Trophoblast cell (in vitro differentiated cells and primary cell): ENCODE measurements at regions not wholly inside any gene's neighbourhood (a gene's known extent, or its start where the extent isn't known, plus 50 kb on each side); places are given as distances from the start of the nearest gene placed in this dataset.
A peak's percentile ranks its signal among the peaks of the same experiment; 100 is the strongest.

Experiments used
- DNase-seq, 2 donors: peaks; one replicate each; pipeline ENCODE4 v3.0.0-alpha.2; 2016
- H2AFZ ChIP-seq: 2 replicates; pipeline ENCODE4 v1.6.1; 2013; ENCODE audit warnings: low read length, moderate library complexity, mild to moderate bottlenecking; ENCODE audit not compliant: insufficient read depth, poor library complexity
- H2AK5ac ChIP-seq: 2 replicates; pipeline ENCODE4 v1.6.1; 2013; ENCODE audit warnings: mild to moderate bottlenecking, low read length
- H2BK120ac ChIP-seq: 2 replicates; pipeline ENCODE4 v1.6.1; 2013; ENCODE audit warnings: low read length, mild to moderate bottlenecking, moderate library complexity; ENCODE audit not compliant: insufficient read depth, poor library complexity
- H2BK12ac ChIP-seq: 2 replicates; pipeline ENCODE4 v1.6.1; 2013; ENCODE audit warnings: mild to moderate bottlenecking, low read length, moderate library complexity
- H2BK5ac ChIP-seq: 2 replicates; pipeline ENCODE4 v1.6.1; 2013; ENCODE audit warnings: low read length, low read depth, moderate library complexity, mild to moderate bottlenecking; ENCODE audit not compliant: poor library complexity
- H3K14ac ChIP-seq: 2 replicates; pipeline ENCODE4 v1.6.1; 2013; ENCODE audit warnings: mild to moderate bottlenecking, low read length
- H3K18ac ChIP-seq: 2 replicates; pipeline ENCODE4 v1.6.1; 2013; ENCODE audit warnings: mild to moderate bottlenecking, low read length
- H3K23ac ChIP-seq: 2 replicates; pipeline ENCODE4 v1.6.1; 2013; ENCODE audit warnings: low read length
- H3K27ac ChIP-seq: 2 replicates; pipeline ENCODE4 v1.5.1; 2013; ENCODE audit warnings: low read depth, mild to moderate bottlenecking, inconsistent platforms, low read length, moderate library complexity
- H3K27me3 ChIP-seq: 2 replicates; pipeline ENCODE4 v1.6.1; 2013; ENCODE audit warnings: inconsistent platforms, mild to moderate bottlenecking, low read length, moderate library complexity; ENCODE audit not compliant: insufficient read depth
- H3K36me3 ChIP-seq, 2 experiments: 1 replicate in 1 of 2; 2 replicates in 1 of 2; pipeline ENCODE4 v1.6.1; 2013; ENCODE audit warnings: low read length in 2 of 2, mild to moderate bottlenecking in 2 of 2, moderate library complexity in 1 of 2; ENCODE audit not compliant: insufficient read depth in 2 of 2, control insufficient read depth in 1 of 2
- H3K4ac ChIP-seq: 2 replicates; pipeline ENCODE4 v1.6.1; 2013; ENCODE audit warnings: low read depth, mild to moderate bottlenecking, low read length, moderate library complexity
- H3K4me1 ChIP-seq, 2 experiments: 1 replicate in 1 of 2; 2 replicates in 1 of 2; pipeline ENCODE4 v1.6.1; 2013; ENCODE audit warnings: low read length in 2 of 2, mild to moderate bottlenecking in 2 of 2, moderate library complexity in 1 of 2; ENCODE audit not compliant: insufficient read depth in 2 of 2, control insufficient read depth in 1 of 2
- H3K4me2 ChIP-seq: 2 replicates; pipeline ENCODE4 v1.6.1; 2013; ENCODE audit warnings: inconsistent platforms, mild to moderate bottlenecking, low read length, moderate library complexity
- H3K4me3 ChIP-seq: 2 replicates; pipeline ENCODE4 v1.5.1; 2013; ENCODE audit warnings: mild to moderate bottlenecking, low read depth, low read length, inconsistent platforms
- H3K79me1 ChIP-seq: one replicate; pipeline ENCODE4 v1.6.1; 2013; ENCODE audit warnings: low read length
- H3K79me2 ChIP-seq: 2 replicates; pipeline ENCODE4 v1.6.1; 2013; ENCODE audit warnings: low read length, mild to moderate bottlenecking; ENCODE audit not compliant: control insufficient read depth, insufficient read depth, poor library complexity
- H3K9ac ChIP-seq: 2 replicates; pipeline ENCODE4 v1.6.1; 2013; ENCODE audit warnings: mild to moderate bottlenecking, low read length
- H3K9me3 ChIP-seq: 2 replicates; pipeline ENCODE4 v1.6.1; 2013; ENCODE audit warnings: low read depth, mild to moderate bottlenecking, control low read depth, inconsistent platforms, low read length; ENCODE audit not compliant: insufficient read depth
- H4K12ac ChIP-seq: 2 replicates; pipeline ENCODE4 v1.6.1; 2013; ENCODE audit warnings: low read depth, mild to moderate bottlenecking, low read length, moderate library complexity
- H4K8ac ChIP-seq: 2 replicates; pipeline ENCODE4 v1.6.1; 2013; ENCODE audit warnings: low read depth, mild to moderate bottlenecking, low read length, moderate library complexity
- H4K91ac ChIP-seq: one replicate; pipeline ENCODE4 v1.6.1; 2013; ENCODE audit warnings: low read depth, mild to moderate bottlenecking, low read length, moderate library complexity
- WGBS: extraction: QIAGEN DNeasy Blood & Tissue Kit; methylation state at CpG from one replicate; pipeline ENCODE4 v1.1.7; 2013; ENCODE audit warnings: missing lambda C conversion rate; ENCODE audit not compliant: insufficient read length, insufficient coverage; ENCODE audit errors: extremely low coverage; 5-methylcytosine and 5-hydroxymethylcytosine counted together

GRCh38 chr1:173332026-173332425, 124.9 kb upstream of the TNFSF4 start:
- no peak overlapping the region for H2BK12ac ChIP-seq

GRCh38 chr1:173333581-173333980, 126.5 kb upstream of the TNFSF4 start:
- Histone ChIP-seq H3K23ac (no peak overlapping the region), H3K4me2 (no peak overlapping the region), H3K79me1 (no peaks in the 10 kb centered on the region), H2AFZ (no peak overlapping the region), H3K4me1 (no peaks in the 10 kb centered on the region), H2BK120ac (no peak overlapping the region), H3K4ac (no peak overlapping the region), H2BK5ac (no peak overlapping the region), H2AK5ac (no peak overlapping the region), H3K9ac (no peak overlapping the region), H3K18ac (no peak overlapping the region), H3K27ac (no peak overlapping the region), H4K8ac (no peak overlapping the region), H3K4me3 (no peak overlapping the region), H3K27me3 (no peaks in the 10 kb centered on the region), H2BK12ac (no peak overlapping the region), H3K79me2 (no peaks in the 10 kb centered on the region), H4K91ac (no peak overlapping the region), H4K12ac (no peak overlapping the region), H3K36me3 (no peaks in the 10 kb centered on the region), H3K9me3 (no peaks in the 10 kb centered on the region), H3K14ac (no peak overlapping the region)
- WGBS, result no CpG with 5 or more reads among the region's 1 CpG
- peak in 1 of 2 donors; percentile 9 for DNase-seq

More at GRCh38 chr1:173332026-173332425, 124.9 kb upstream of the TNFSF4 start:
- Histone ChIP-seq H3K23ac (no peak overlapping the region), H3K9ac (no peak overlapping the region), H2AK5ac (no peak overlapping the region), H3K79me1 (no peaks in the 10 kb centered on the region), H2BK5ac (no peak overlapping the region), H3K27me3 (no peaks in the 10 kb centered on the region), H3K36me3 (no peaks in the 10 kb centered on the region), H3K4me3 (no peak overlapping the region), H3K27ac (no peak overlapping the region), H3K18ac (no peak overlapping the region), H2AFZ (no peak overlapping the region), H3K79me2 (no peaks in the 10 kb centered on the region), H3K4me2 (no peak overlapping the region), H4K91ac (no peak overlapping the region), H3K9me3 (no peaks in the 10 kb centered on the region), H3K4me1 (no peaks in the 10 kb centered on the region), H3K14ac (no peak overlapping the region), H4K12ac (no peak overlapping the region), H4K8ac (no peak overlapping the region), H3K4ac (no peak overlapping the region), H2BK120ac (no peak overlapping the region)
- WGBS, result no CpG with 5 or more reads among the region's 2 CpGs
- DNase-seq, result no peak

- Histone ChIP-seq H3K4me2 (no peak overlapping the region), H3K14ac (no peak overlapping the region), H3K4me3 (no peak overlapping the region), H3K27me3 (no peaks in the 10 kb centered on the region), H3K79me1 (no peaks in the 10 kb centered on the region), H4K91ac (no peak overlapping the region), H3K27ac (no peak overlapping the region), H2BK12ac (no peak overlapping the region), H3K9me3 (no peaks in the 10 kb centered on the region), H3K4me1 (no peaks in the 10 kb centered on the region), H3K36me3 (no peaks in the 10 kb centered on the region), H3K79me2 (no peaks in the 10 kb centered on the region), H4K8ac (no peak overlapping the region), H2AK5ac (no peak overlapping the region), H3K9ac (no peak overlapping the region), H4K12ac (no peak overlapping the region), H3K4ac (no peak overlapping the region), H3K18ac (no peak overlapping the region), H2BK5ac (no peak overlapping the region), H2BK120ac (no peak overlapping the region), H2AFZ (no peak overlapping the region), H3K23ac (no peak overlapping the region)
- DNase-seq, result no peak
- WGBS, result no CpG with 5 or more reads among the region's 1 CpG
These were observed 130.0 kb upstream of the TNFSF4 start for GRCh38 chr1:173337126-173337525.

- no peak overlapping the region for H3K4me2 ChIP-seq
- no peaks in the 10 kb centered on the region for H3K79me1 ChIP-seq
- H2BK12ac ChIP-seq, result no peak overlapping the region
- H4K8ac ChIP-seq, result no peak overlapping the region
- H3K9me3 ChIP-seq, result no peaks in the 10 kb centered on the region
- no peak overlapping the region for H2BK5ac ChIP-seq
- no peaks in the 10 kb centered on the region for H3K36me3 ChIP-seq
- H3K9ac ChIP-seq, result no peak overlapping the region
- H3K27ac ChIP-seq, result no peak overlapping the region
- no peak overlapping the region for H4K91ac ChIP-seq
- no peak overlapping the region for H2AK5ac ChIP-seq
- no CpG with 5 or more reads among the region's 5 CpGs for WGBS
- H3K27me3 ChIP-seq, result no peaks in the 10 kb centered on the region
- H4K12ac ChIP-seq, result no peak overlapping the region
- H3K23ac ChIP-seq, result no peak overlapping the region
- H3K4me3 ChIP-seq, result no peak overlapping the region
- H3K14ac ChIP-seq, result no peak overlapping the region
- H2AFZ ChIP-seq, result no peak overlapping the region
- H3K18ac ChIP-seq, result no peak overlapping the region
- no peak overlapping the region for H2BK120ac ChIP-seq
- no peak for DNase-seq
- no peak overlapping the region for H3K4ac ChIP-seq
- no peaks in the 10 kb centered on the region for H3K4me1 ChIP-seq
- no peaks in the 10 kb centered on the region for H3K79me2 ChIP-seq
These were observed 134.2 kb upstream of the TNFSF4 start for GRCh38 chr1:173341307-173341706.
